Gastroesophageal sphincter (tissue), 3 donors: ENCODE measurements at regions not wholly inside any gene's neighbourhood (a gene's known extent, or its start where the extent isn't known, plus 50 kb on each side); places are given as distances from the start of the nearest gene placed in this dataset.

Source experiments
- CTCF ChIP-seq, 4 experiments: fragments of 200-600 bp in 2 of 4; fragments of 450-650 bp in 2 of 4; sonication (generic) in 1 of 4; IDR thresholded peaks; one replicate each; pipeline ENCODE4 v1.5.1; 2017 to 2019; ENCODE audit warnings: antibody characterized with exemption in 4 of 4, mild to moderate bottlenecking in 2 of 4, moderate library complexity in 2 of 4
- EP300 ChIP-seq: sonication (generic); formaldehyde crosslinking; IDR thresholded peaks from one replicate; pipeline ENCODE4 v1.6.1; 2017; ENCODE audit warnings: antibody characterized with exemption, mild to moderate bottlenecking
- POLR2A ChIP-seq, 2 donors: fragments of 450-650 bp; IDR thresholded peaks; one replicate each; pipeline ENCODE4 v1.6.1; 2017; ENCODE audit warnings: antibody characterized with exemption in 2 of 2, mild to moderate bottlenecking in 2 of 2, moderate library complexity in 1 of 2
- POLR2AphosphoS5 ChIP-seq: sonication (generic); formaldehyde crosslinking; IDR thresholded peaks from one replicate; pipeline ENCODE4 v1.6.1; 2017; ENCODE audit warnings: antibody characterized with exemption

DNA sequence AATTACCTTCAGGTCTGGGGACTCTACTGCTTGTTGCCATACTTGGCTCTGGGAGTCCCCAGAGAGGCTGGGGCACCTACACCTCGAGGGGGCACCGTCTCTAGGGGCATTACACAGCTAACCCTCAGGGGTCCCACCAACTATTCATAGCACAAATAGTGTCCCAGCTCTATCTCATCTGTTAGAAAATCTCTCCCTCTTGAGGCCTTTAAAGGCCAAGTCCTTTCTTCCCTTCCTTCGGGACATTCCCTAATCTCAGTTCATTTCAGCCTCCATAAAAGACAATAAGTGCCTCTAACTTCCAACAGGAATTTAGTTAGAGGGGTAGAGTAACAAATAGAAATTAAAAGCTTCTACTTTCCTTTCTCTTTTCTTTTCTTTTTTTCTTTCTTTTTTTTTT, 55.8 kb upstream of the SORBS2 start:
- TF ChIP-seq CTCF (IDR thresholded peaks at IDR 0.05) (no peak), POLR2AphosphoS5 (no peak), POLR2A (IDR thresholded peaks at IDR 0.05) (no peak), EP300 (no peak)
